Occipital lobe (tissue), 2 donors: ENCODE measurements at regions not wholly inside any gene's neighbourhood (a gene's known extent, or its start where the extent isn't known, plus 50 kb on each side); places are given as distances from the start of the nearest gene placed in this dataset. TPM values are rescaled to one million over a fixed set of nuclear protein-coding genes. Genes with fewer than 3 reads are reported as not detected.

ENCODE experiments used
- DNase-seq: peaks from one replicate; lab custom pipeline; 2025; lab: John Stamatoyannopoulos, UW
- small RNA-seq: library from RNA; depleted of rRNA; stranded (forward); fragments of <200 nt; gene quantifications from one replicate; pipeline ENCODE3, GENCODE V24; 2014

DNA sequence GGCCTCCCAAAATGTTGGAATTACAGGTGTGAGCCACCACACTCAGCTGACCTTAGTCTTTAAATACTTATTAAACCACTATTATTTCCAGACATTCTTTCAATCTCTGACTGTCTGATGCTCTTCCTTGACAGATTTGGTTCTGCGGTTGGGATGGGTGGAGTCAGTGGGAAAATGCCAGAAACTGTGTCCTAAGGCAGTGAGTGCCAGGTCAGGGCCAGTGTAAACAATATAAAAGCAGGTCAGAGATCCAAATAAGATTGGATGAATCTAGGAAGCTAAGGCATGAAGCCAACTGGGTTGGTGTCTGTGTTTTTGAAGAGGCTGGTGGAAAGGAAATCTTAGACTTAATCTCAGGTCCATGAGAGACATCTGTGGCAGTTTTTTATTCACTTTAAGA, 74.7 kb downstream of the KLF5 start:
- DNase-seq: no peak

DNA sequence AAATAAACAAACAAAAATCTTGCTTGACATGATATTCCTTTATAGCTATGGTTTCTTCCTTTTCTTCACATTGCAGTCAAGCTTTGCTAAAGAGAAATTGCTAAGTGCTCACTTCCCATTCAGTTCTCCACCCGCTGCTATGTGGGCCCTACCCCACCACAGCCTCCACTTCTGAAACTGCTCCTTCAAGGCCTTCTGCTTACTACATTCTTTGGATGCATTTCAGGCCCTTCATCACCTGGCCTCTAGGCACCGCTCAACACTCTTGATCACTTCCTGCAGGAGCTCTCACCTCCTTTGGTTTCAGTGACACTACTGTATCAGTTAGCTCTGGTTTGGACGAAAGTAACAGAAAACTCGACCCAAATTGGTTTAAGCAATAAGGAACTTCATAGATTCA, 72.4 kb downstream of the KLF5 start:
- DNase-seq: no peak

DNA sequence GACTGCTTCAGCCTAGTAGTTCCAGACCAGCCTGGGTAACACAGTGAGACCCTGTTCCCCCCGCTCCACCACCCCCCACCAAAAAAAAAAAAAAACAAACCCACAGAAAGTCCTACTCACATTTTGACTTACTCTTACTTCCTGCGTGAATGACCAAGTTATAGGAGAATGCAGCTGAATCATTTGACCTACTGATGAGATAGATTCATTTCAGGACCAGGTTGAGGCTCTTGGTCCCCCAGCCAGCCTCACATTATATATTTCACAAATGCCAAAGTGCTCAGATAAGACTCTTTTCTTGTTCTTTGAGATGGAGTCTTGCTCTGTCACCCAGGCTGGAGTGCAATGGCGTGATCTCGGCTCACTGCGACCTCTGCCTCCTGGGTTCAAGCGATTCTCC, 70.2 kb downstream of the KLF5 start:
- no peak for DNase-seq

Small RNA genes in the stretch of these regions (small RNA-seq; reads per million reads assigned to genes)
- not detected for gene AL162376.1
- gene RNU4-10P: 0.09 reads per million
- gene RNY1P8: not detected
